Sigmoid colon (tissue), 4 donors: ENCODE measurements at regions not wholly inside any gene's neighbourhood (a gene's known extent, or its start where the extent isn't known, plus 50 kb on each side); places are given as distances from the start of the nearest gene placed in this dataset.

ENCODE experiments used
- CTCF ChIP-seq, 4 experiments: fragments of 450-650 bp in 3 of 4; fragments of 200-600 bp in 1 of 4; IDR thresholded peaks; one replicate each; pipeline ENCODE4 v1.5.1; 2016 to 2019; ENCODE audit warnings: antibody characterized with exemption in 4 of 4, mild to moderate bottlenecking in 3 of 4, moderate library complexity in 2 of 4
- POLR2AphosphoS5 ChIP-seq, 4 donors: sonication (generic); formaldehyde crosslinking; IDR thresholded peaks; one replicate each; pipeline ENCODE4 v1.6.1; 2017; ENCODE audit warnings: antibody characterized with exemption in 4 of 4

- TF ChIP-seq CTCF (IDR thresholded peaks at IDR 0.05) (no peak), POLR2AphosphoS5 (IDR thresholded peaks at IDR 0.05) (no peak)
These were observed 366.5 kb downstream of the IRX1 start for GRCh38 chr5:3962113-3962512.
